HepG2 (cell line): ENCODE measurements at regions not wholly inside any gene's neighbourhood (a gene's known extent, or its start where the extent isn't known, plus 50 kb on each side); places are given as distances from the start of the nearest gene placed in this dataset.

ENCODE experiments used
- CEBPB ChIP-seq: IDR thresholded peaks from 2 replicates; pipeline ENCODE4 v1.6.1; 2011; ENCODE audit warnings: low read depth, low read length, improper control_type of control experiment, borderline replicate concordance
- GLI4 ChIP-seq: sonication (generic); formaldehyde crosslinking; IDR thresholded peaks from 2 replicates; pipeline ENCODE4 v1.5.1; 2020; ENCODE audit warnings: missing genetic modification reagents, mild to moderate bottlenecking, moderate library complexity, borderline replicate concordance
- HNRNPUL1 ChIP-seq: fragments of 200-400 bp; formaldehyde crosslinking; IDR thresholded peaks from 2 replicates; pipeline ENCODE4 v1.6.1; 2017; ENCODE audit warnings: low read depth, mild to moderate bottlenecking, low read length, moderate library complexity
- NCOA1 ChIP-seq: sonication (generic); formaldehyde crosslinking; IDR thresholded peaks from 2 replicates; pipeline ENCODE4 v1.9.0; 2021; ENCODE audit warnings: missing genetic modification reagents
- RFX5 ChIP-seq: IDR thresholded peaks from 2 replicates; pipeline ENCODE4 v1.6.1; 2011; ENCODE audit warnings: low read depth, low read length, improper control_type of control experiment
- ZKSCAN8 ChIP-seq: IDR thresholded peaks from 2 replicates; pipeline ENCODE4 v1.6.1; 2016; ENCODE audit warnings: borderline replicate concordance, missing genetic modification reagents, missing compliant biosample characterization
- ZNF274 ChIP-seq: sonication (generic); formaldehyde crosslinking; IDR thresholded peaks from 2 replicates; pipeline ENCODE4 v1.5.1; 2020; ENCODE audit warnings: mild to moderate bottlenecking, missing genetic modification reagents
- TF ChIP-seq, protein P1 (sequence below): conservative IDR thresholded peaks from 2 replicates; pipeline ENCODE4 v1.6.1; 2018; ENCODE audit warnings: missing genetic modification reagents

- no peak for TF ChIP-seq HNRNPUL1
- TF ChIP-seq, protein P1, sequence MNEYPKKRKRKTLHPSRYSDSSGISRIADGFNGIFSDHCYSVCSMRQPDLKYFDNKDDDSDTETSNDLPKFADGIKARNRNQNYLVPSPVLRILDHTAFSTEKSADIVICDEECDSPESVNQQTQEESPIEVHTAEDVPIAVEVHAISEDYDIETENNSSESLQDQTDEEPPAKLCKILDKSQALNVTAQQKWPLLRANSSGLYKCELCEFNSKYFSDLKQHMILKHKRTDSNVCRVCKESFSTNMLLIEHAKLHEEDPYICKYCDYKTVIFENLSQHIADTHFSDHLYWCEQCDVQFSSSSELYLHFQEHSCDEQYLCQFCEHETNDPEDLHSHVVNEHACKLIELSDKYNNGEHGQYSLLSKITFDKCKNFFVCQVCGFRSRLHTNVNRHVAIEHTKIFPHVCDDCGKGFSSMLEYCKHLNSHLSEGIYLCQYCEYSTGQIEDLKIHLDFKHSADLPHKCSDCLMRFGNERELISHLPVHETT (CRISPR knock-in tag), result no peak
- TF ChIP-seq ZNF274 (CRISPR knock-in tag), result no peak
- no peak for TF ChIP-seq RFX5
- TF ChIP-seq GLI4 (CRISPR knock-in tag), result no peak
- TF ChIP-seq CEBPB, result no peak
- no peak for TF ChIP-seq ZKSCAN8 (CRISPR knock-in tag)
- TF ChIP-seq NCOA1 (CRISPR knock-in tag), result no peak
These were observed 50.0 kb upstream of the ADA2 start for GRCh38 chr22:17269224-17269606.
